NCI-H1092 (cell line): ENCODE measurements at regions not wholly inside any gene's neighbourhood (a gene's known extent, or its start where the extent isn't known, plus 50 kb on each side); places are given as distances from the start of the nearest gene placed in this dataset.
A peak's percentile ranks its signal among the peaks of the same experiment; 100 is the strongest.

Source experiments
- DNase-seq: peaks from one replicate; lab custom pipeline; 2025; lab: John Stamatoyannopoulos, UW

GRCh38 chr3:107897471-107898061 is 193.3 kb downstream of the CD47 start:
- DNase-seq: peak; percentile 2

GRCh38 chr3:107894998-107895397 is 195.8 kb downstream of the CD47 start:
- DNase-seq: no peak

- DNase-seq: no peak
Measured at GRCh38 chr3:107892955-107893624, 197.7 kb downstream of the CD47 start.

GRCh38 chr3:107884719-107885460 is 205.9 kb downstream of the CD47 start:
- no peak for DNase-seq

GRCh38 chr3:107884028-107884427 is 206.8 kb downstream of the CD47 start:
- DNase-seq: no peak

- DNase-seq: no peak
Measured at GRCh38 chr3:107882881-107883280, 207.9 kb downstream of the CD47 start.

- no peak for DNase-seq
Measured at GRCh38 chr3:107882261-107882660, 208.6 kb downstream of the CD47 start.

GRCh38 chr3:107881509-107881908 is 209.3 kb downstream of the CD47 start:
- DNase-seq: no peak

- no peak for DNase-seq
Measured at GRCh38 chr3:107880702-107881101, 210.1 kb downstream of the CD47 start.

- no peak for DNase-seq
Measured at GRCh38 chr3:107877936-107878335, 212.9 kb downstream of the CD47 start.

- DNase-seq: no peak
Measured at GRCh38 chr3:107870943-107871638, 219.7 kb downstream of the CD47 start.

- no peak for DNase-seq
Measured at GRCh38 chr3:107870096-107870495, 220.7 kb downstream of the CD47 start.

GRCh38 chr3:107868449-107868848 is 222.4 kb downstream of the CD47 start:
- no peak for DNase-seq

GRCh38 chr3:107861904-107862303 is 228.9 kb downstream of the CD47 start:
- no peak for DNase-seq

- DNase-seq: no peak
Measured at GRCh38 chr3:107861422-107861821, 229.4 kb downstream of the CD47 start.
